Hindlimb muscle (tissue), 1 donor: ENCODE measurements at regions not wholly inside any gene's neighbourhood (a gene's known extent, or its start where the extent isn't known, plus 50 kb on each side); places are given as distances from the start of the nearest gene placed in this dataset.
"Not testable (repeated sequence)": the region's sequence is repeated elsewhere in the genome, so short reads cannot be mapped to it uniquely, and the experiment has no call there.

Source experiments
- DNase-seq: peaks from one replicate; pipeline ENCODE4 v3.0.0-alpha.2; 2013

- not testable (repeated sequence) for DNase-seq
Measured at GRCh38 chr2:101645886-101646285, 51.6 kb upstream of the MAP4K4 start.

- DNase-seq, result no peak
Measured at GRCh38 chr2:101644842-101645383, 52.6 kb upstream of the MAP4K4 start.

GRCh38 chr2:101643004-101643524 lies 54.4 kb upstream of the MAP4K4 start:
- DNase-seq, result no peak

GRCh38 chr2:101638817-101639605 lies 58.5 kb upstream of the MAP4K4 start:
- DNase-seq, result no peak

GRCh38 chr2:101638181-101638711 lies 59.3 kb upstream of the MAP4K4 start:
- DNase-seq, result no peak

- DNase-seq, result no peak
Measured at GRCh38 chr2:101630224-101630949, 67.1 kb upstream of the MAP4K4 start.

GRCh38 chr2:101628030-101628392 lies 69.5 kb upstream of the MAP4K4 start:
- DNase-seq, result no peak

- no peak for DNase-seq
Measured at GRCh38 chr2:101627285-101628029, 70.0 kb upstream of the MAP4K4 start.

GRCh38 chr2:101625814-101626213 lies 71.7 kb upstream of the MAP4K4 start:
- DNase-seq, result not testable (repeated sequence)

- DNase-seq, result no peak
Measured at GRCh38 chr2:101625387-101625786, 72.1 kb upstream of the MAP4K4 start.

- no peak for DNase-seq
Measured at GRCh38 chr2:101624706-101625332, 72.7 kb upstream of the MAP4K4 start.

- DNase-seq, result no peak
Measured at GRCh38 chr2:101623031-101623521, 74.4 kb upstream of the MAP4K4 start.

GRCh38 chr2:101622210-101623030 lies 75.1 kb upstream of the MAP4K4 start:
- no peak for DNase-seq

- no peak for DNase-seq
Measured at GRCh38 chr2:101619191-101619591, 78.3 kb upstream of the MAP4K4 start.

- no peak for DNase-seq
Measured at GRCh38 chr2:101617796-101618195, 79.7 kb upstream of the MAP4K4 start.

- no peak for DNase-seq
Measured at GRCh38 chr2:101617188-101617587, 80.3 kb upstream of the MAP4K4 start.

- DNase-seq, result no peak
Measured at GRCh38 chr2:101614127-101614759, 83.3 kb upstream of the MAP4K4 start.

GRCh38 chr2:101613056-101613704 lies 84.3 kb upstream of the MAP4K4 start:
- DNase-seq, result peak; percentile 26

GRCh38 chr2:101612019-101612418 lies 85.5 kb upstream of the MAP4K4 start:
- no peak for DNase-seq
